Type B pancreatic cell (in vitro differentiated cells): ENCODE measurements at regions not wholly inside any gene's neighbourhood (a gene's known extent, or its start where the extent isn't known, plus 50 kb on each side); places are given as distances from the start of the nearest gene placed in this dataset.

Experiments
- DNase-seq: peaks from one replicate; pipeline ENCODE4 v3.0.0; 2021; ENCODE audit warnings: mixed read lengths; ENCODE audit not compliant: unreplicated experiment; ENCODE audit errors: extremely low spot score
- H3K27ac Mint-ChIP-seq: 2 replicates; pipeline ENCODE4 v1.8.0; 2021; ENCODE audit warnings: mild to moderate bottlenecking, mixed read lengths
- H3K27me3 Mint-ChIP-seq: 2 replicates; pipeline ENCODE4 v1.8.0; 2021; ENCODE audit warnings: mixed read lengths
- H3K36me3 Mint-ChIP-seq: 2 replicates; pipeline ENCODE4 v1.8.0; 2021; ENCODE audit warnings: mixed read lengths
- H3K4me1 Mint-ChIP-seq: one replicate; pipeline ENCODE4 v1.8.0; 2021; ENCODE audit warnings: mixed read lengths; ENCODE audit not compliant: unreplicated experiment
- H3K4me3 Mint-ChIP-seq: 2 replicates; pipeline ENCODE4 v1.8.0; 2021; ENCODE audit warnings: mild to moderate bottlenecking, mixed read lengths
- H3K9me3 Mint-ChIP-seq: 2 replicates; pipeline ENCODE4 v1.8.0; 2021; ENCODE audit warnings: mixed read lengths
- TF ChIP-seq, protein P1 (sequence below): fragments of 200-600 bp; sonication (generic); conservative IDR thresholded peaks from 2 replicates; pipeline ENCODE4 v1.5.0; 2021; ENCODE audit warnings: antibody characterized with exemption, mild to moderate bottlenecking

GRCh38 chr22:27136596-27136995 lies 479.2 kb downstream of the MIAT start:
- no peak overlapping the region for H3K4me3 Mint-ChIP-seq
- no peak overlapping the region for H3K27ac Mint-ChIP-seq
- H3K4me1 Mint-ChIP-seq: peaks cover 27% of the 10 kb centered on the region
- H3K27me3 Mint-ChIP-seq: peaks cover 41% of the 10 kb centered on the region
- H3K36me3 Mint-ChIP-seq: no peaks in the 10 kb centered on the region
- TF ChIP-seq, protein P1, sequence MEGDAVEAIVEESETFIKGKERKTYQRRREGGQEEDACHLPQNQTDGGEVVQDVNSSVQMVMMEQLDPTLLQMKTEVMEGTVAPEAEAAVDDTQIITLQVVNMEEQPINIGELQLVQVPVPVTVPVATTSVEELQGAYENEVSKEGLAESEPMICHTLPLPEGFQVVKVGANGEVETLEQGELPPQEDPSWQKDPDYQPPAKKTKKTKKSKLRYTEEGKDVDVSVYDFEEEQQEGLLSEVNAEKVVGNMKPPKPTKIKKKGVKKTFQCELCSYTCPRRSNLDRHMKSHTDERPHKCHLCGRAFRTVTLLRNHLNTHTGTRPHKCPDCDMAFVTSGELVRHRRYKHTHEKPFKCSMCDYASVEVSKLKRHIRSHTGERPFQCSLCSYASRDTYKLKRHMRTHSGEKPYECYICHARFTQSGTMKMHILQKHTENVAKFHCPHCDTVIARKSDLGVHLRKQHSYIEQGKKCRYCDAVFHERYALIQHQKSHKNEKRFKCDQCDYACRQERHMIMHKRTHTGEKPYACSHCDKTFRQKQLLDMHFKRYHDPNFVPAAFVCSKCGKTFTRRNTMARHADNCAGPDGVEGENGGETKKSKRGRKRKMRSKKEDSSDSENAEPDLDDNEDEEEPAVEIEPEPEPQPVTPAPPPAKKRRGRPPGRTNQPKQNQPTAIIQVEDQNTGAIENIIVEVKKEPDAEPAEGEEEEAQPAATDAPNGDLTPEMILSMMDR: no peak
- DNase-seq: no peak
- no peaks in the 10 kb centered on the region for H3K9me3 Mint-ChIP-seq

DNA sequence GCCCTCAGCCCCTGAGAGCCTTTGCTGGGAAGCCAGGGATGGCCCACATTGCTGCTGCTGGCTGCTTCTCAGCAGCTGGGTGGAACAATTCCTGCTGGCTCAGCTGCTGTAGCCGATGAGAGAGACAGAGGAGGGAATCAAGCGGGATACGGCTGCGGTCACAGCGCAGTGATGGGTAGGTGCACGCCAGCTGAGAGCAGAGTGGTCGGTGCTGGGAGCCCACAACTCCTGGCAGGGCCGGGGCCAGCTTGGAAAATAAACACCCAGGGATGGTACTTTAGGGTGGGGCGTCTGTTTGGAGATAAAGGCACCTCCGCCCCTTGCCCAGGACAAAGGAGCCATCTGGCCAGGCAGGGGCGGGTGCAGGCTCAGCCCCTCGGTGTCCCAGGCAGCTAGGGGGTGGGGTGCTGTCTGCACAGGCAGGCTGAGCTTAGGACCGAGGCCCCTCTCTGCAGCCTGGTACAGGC lies 480.5 kb downstream of the MIAT start:
- no peak for DNase-seq
- H3K36me3 Mint-ChIP-seq: no peaks in the 10 kb centered on the region
- H3K27ac Mint-ChIP-seq: no peak overlapping the region
- TF ChIP-seq, protein P1: no peak
- no peaks in the 10 kb centered on the region for H3K9me3 Mint-ChIP-seq
- peaks cover 29% of the 10 kb centered on the region for H3K4me1 Mint-ChIP-seq
- H3K4me3 Mint-ChIP-seq: no peak overlapping the region
- H3K27me3 Mint-ChIP-seq: peaks cover 36% of the 10 kb centered on the region

- Mint-ChIP-seq H3K9me3 (no peaks in the 10 kb centered on the region), H3K36me3 (no peaks in the 10 kb centered on the region), H3K4me1 (peaks cover 27% of the 10 kb centered on the region), H3K27ac (no peak overlapping the region), H3K27me3 (peaks cover 34% of the 10 kb centered on the region), H3K4me3 (no peak overlapping the region)
- TF ChIP-seq, protein P1: no peak
- DNase-seq: no peak
Measured at GRCh38 chr22:27138471-27138870, 481.1 kb downstream of the MIAT start.

DNA sequence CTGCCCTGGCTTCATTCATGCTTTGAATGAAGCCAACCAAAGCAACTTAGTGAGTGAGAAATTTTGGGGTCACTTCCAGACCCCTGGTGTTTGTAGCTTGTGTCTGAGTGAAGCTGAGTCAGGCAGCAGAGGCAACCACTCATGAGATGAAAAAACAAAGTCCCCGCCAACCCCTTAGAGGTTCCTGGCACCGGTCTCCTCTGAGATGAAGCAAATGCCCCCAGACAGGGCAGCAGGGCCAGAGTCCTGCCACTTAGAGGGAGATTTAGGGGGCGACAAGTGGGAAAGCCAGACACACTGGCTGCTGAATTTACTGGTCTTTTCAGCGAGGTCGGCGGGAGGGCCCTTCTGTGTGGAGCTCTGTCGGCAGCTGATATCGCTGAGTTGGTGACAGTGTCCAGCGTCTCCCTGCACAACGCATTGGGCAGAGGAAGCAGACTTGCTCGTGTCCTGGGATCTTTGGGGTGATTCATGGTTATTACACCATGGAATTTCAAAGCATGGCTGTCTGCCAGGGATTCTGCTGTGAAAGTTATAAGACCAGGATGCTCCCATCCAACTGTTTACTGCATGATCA lies 482.6 kb downstream of the MIAT start:
- Mint-ChIP-seq H3K27ac (no peak overlapping the region), H3K4me3 (no peak overlapping the region), H3K27me3 (peaks cover 35% of the 10 kb centered on the region), H3K36me3 (no peaks in the 10 kb centered on the region), H3K4me1 (peaks cover 17% of the 10 kb centered on the region), H3K9me3 (no peaks in the 10 kb centered on the region)
- TF ChIP-seq, protein P1: no peak
- DNase-seq: no peak

- H3K4me3 Mint-ChIP-seq: no peak overlapping the region
- no peaks in the 10 kb centered on the region for H3K36me3 Mint-ChIP-seq
- DNase-seq: no peak
- H3K9me3 Mint-ChIP-seq: no peaks in the 10 kb centered on the region
- no peak overlapping the region for H3K27ac Mint-ChIP-seq
- peaks cover 8% of the 10 kb centered on the region for H3K4me1 Mint-ChIP-seq
- peaks cover 34% of the 10 kb centered on the region for H3K27me3 Mint-ChIP-seq
- TF ChIP-seq, protein P1: no peak
Measured at GRCh38 chr22:27142286-27142685, 484.9 kb downstream of the MIAT start.

- Mint-ChIP-seq H3K4me1 (peaks cover 8% of the 10 kb centered on the region), H3K27me3 (peaks cover 24% of the 10 kb centered on the region), H3K27ac (no peak overlapping the region), H3K4me3 (no peak overlapping the region), H3K36me3 (no peaks in the 10 kb centered on the region), H3K9me3 (no peaks in the 10 kb centered on the region)
- TF ChIP-seq, protein P1: peak; percentile 39
- no peak for DNase-seq
Measured at GRCh38 chr22:27144321-27144720, 486.9 kb downstream of the MIAT start.
